Nucleus accumbens (tissue), 56 donors: ENCODE measurements at regions not wholly inside any gene's neighbourhood (a gene's known extent, or its start where the extent isn't known, plus 50 kb on each side); places are given as distances from the start of the nearest gene placed in this dataset.
"Not testable (repeated sequence)": the region's sequence is repeated elsewhere in the genome, so short reads cannot be mapped to it uniquely, and the experiment has no call there.

Experiments
- DNase-seq, 56 donors: peaks; one replicate each; lab custom pipeline; 2025; lab: John Stamatoyannopoulos, UW

DNA sequence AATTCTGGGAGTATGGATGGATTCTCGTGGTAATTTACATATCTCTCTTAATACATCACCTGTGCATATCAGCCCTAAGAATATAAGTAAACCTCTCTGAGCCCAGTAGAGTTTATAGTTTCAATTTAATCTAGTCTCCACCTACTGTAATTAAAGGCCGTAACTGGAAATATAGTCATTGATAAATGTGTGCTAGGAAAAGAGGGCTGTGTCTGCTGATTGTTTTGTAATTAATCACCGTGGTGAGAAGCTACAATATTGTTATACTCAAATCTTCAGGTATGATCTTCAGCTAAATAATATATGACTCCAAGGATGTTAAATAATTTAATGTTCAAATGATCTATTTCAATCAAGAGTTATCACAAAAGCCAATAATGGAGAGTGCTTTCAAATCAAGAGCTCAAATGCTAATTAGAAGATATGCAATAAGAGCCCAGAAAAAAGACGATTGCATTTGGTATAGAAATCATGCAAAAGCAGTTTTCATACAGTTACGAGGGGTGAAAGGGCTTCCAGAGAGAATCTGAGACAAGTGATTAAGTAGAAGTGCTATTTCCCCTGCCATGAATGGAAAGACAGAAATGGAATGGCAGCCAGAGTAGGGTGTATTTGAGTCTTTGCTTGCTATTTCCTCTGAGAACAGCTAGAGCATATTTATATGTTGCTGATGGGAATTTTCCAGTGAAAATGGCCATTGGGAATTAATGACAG lies 1134.3 kb downstream of the NCAM2 start:
- DNase-seq: no peak

DNA sequence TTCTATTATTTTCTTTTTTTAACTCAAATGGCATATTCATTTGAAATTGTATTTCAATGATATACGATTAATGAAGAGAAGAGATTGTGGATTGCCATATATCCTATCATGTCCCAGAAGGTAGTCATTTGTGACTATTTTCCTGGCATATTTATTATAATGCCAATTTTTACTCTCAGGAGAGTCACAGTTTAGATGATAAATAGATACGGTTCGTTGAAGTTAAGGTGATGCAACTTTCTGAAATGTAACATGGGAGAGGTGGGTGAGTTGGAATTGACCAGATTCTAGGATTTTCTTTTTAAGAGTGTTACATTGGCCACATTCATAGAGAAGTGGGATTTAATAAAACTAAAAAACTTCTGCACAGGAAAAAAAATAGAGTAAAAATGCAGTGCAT lies 1138.5 kb downstream of the NCAM2 start:
- no peak for DNase-seq

- no peak for DNase-seq
Measured at GRCh38 chr21:22138297-22139016, 1140.2 kb downstream of the NCAM2 start.

DNA sequence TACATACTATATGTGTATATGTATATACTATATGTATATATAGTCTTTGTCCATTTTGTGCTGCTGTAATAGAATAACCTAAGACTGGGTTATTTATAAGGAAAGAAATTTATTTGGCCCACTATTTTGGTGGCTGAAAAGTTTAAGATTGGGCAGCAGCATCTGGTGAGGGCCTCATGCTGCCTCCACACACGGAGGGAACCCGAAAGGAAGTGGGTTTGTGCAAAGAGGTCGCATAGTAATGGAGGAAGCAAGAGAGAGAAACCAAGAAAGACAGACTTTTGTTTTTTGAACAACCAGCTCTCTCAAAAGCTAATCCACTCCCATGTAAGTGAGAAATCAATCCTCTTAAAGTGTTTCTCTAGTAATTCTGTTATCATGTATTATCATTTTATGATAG lies 1147.3 kb downstream of the NCAM2 start:
- DNase-seq: no peak

DNA sequence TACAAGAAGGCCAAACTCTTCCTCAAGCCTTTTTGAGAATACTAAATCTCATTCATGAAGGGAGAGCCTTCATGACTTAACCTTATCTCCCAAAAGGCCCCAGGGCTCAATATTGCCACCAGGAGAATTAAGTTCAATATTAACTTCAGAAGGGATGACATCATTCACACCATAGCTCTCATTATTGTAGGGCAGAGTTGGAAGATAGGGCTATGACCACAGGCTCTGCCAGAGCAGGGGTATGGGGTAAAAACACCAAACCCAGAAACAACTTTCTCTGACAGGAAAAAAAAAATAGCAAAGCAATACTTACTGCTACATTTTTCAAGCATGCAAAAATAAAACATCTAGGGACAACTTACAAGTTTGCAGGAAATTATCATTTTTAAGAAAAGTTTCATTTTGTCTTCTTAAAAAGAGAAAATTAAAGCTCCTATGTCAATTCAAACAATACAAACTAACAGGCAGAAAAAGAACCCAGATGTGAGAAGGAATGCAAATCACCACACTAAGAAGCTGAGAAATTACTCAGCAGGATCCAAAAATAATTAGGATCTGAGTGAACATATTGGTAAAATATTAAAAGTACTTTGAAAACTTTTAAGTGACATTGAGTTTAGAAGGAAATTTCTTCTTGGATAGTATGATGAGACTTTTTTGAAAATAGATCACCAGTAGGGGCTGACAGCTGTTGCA lies 1156.5 kb downstream of the NCAM2 start:
- DNase-seq: no peak

GRCh38 chr21:22164912-22165311 lies 1166.7 kb downstream of the NCAM2 start:
- no peak for DNase-seq

DNA sequence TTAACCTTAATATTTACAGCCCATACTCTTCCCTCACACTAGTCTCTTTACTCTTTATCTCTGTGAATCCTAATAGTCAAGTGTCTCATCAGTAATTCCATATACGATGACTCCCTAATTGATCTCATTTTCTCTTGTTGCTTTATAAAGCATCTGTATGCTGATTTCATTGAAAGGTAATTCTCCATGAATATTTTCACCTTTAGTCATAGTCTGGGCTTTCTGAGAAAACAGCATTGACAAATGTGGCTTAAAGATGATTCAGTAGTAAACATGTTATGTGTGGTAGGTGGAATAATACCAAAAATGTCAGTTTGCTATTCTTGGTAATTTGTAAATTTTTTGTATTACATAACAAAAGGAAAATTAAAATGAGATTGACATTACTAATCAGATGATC lies 1176.5 kb downstream of the NCAM2 start:
- no peak for DNase-seq

DNA sequence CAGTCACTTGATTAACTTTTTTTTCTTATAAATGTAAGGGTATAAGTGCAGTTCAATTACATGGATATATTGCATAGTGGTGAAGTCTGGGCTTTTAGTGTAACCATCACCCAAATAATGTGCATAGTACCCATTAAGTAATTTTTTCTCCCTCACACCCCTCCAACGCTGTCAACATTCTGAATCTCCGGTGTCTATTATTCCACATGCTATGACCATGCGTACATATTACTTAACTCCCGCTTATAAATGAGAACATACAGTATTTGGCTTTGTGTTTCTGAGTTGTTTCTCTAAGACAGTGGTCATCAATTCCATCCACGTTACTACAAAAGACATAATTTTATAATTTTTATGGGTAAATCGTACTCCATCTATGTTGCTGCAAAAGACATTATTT lies 1191.1 kb downstream of the NCAM2 start:
- no peak for DNase-seq

- no peak for DNase-seq
Measured at GRCh38 chr21:22191581-22191980, 1193.4 kb downstream of the NCAM2 start.

GRCh38 chr21:22192766-22193165 lies 1194.6 kb downstream of the NCAM2 start:
- DNase-seq: no peak

GRCh38 chr21:22194986-22195385 lies 1196.8 kb downstream of the NCAM2 start:
- DNase-seq: not testable (repeated sequence)

- DNase-seq: no peak
Measured at GRCh38 chr21:22200378-22201092, 1202.3 kb downstream of the NCAM2 start.

DNA sequence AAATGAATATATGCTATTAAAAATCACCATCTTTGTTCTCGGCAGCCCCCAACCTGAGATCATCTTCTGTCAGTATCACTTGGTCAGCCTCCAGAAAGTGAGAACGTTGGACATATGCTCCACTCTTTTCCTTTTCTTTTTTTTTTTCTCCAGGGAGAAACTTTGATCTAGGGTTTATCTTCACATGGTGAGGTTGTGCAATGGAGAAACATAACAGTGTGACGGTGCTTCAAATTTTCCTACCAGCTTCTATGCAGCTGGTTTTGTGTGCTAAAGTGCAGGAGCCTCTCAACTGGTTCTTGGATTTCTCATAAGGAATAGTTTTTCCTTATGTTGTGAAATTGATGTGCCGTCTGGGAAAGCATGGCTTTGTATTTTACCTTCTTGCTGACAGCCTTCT lies 1202.9 kb downstream of the NCAM2 start:
- DNase-seq: no peak

- no peak for DNase-seq
Measured at GRCh38 chr21:22201669-22202068, 1203.5 kb downstream of the NCAM2 start.

GRCh38 chr21:22209304-22209700 lies 1211.1 kb downstream of the NCAM2 start:
- DNase-seq: no peak

DNA sequence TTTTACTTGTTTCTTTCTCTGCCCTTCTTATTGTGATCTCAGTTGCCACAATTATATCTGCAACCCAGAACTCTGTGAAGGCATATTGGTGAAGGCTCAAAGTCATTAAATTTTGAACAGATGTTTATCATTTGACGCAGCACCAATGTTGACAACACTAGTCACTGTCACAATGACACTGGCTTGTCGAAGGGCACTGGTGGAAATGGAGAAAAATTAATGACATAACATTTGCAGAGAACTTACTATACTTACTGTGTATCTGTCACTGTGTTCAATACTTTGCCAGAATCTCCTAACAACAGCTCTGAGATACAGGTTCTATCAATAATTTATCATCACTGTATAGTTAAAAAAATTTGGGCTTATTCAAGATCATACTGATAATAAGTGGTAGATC lies 1213.7 kb downstream of the NCAM2 start:
- DNase-seq: no peak

DNA sequence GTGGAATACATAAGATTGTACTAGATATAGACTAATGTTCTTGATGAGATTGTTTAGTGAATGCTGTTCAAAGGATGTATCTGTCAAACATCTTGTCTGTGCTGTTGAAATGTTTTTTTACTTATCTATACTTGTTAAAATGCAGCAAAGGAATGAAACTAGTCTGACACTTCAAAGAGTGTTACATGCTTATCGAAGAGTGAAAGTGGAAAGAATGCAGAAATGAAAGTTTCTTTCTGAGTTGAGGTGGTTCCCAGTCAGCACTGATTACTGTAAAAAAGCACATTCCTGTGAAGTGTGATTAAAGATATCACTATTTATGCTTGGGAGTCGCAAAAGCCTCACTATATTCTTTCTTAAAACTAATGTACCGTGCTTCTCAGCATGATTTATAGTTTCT lies 1225.2 kb downstream of the NCAM2 start:
- no peak for DNase-seq

GRCh38 chr21:22224261-22224660 lies 1226.1 kb downstream of the NCAM2 start:
- no peak for DNase-seq

DNA sequence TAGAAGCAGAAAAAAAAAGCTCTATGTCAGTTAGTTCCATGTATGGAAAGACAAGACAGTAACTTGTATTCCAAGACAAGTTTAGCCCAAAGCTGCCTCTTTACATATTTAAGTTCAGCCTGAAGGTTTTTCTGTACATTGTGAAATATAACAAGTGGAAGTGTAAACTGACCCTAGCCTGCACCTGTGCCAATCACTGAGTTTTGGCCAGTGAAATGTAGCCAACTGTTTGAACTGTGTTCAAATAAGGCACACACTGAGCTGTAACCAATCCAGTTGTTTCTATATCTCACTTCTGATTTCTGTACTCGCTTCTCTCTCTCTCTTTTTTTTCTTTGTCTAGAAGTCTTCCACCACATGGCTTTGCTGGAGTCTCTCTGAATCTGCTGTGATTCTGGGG lies 1227.1 kb downstream of the NCAM2 start:
- no peak for DNase-seq

DNA sequence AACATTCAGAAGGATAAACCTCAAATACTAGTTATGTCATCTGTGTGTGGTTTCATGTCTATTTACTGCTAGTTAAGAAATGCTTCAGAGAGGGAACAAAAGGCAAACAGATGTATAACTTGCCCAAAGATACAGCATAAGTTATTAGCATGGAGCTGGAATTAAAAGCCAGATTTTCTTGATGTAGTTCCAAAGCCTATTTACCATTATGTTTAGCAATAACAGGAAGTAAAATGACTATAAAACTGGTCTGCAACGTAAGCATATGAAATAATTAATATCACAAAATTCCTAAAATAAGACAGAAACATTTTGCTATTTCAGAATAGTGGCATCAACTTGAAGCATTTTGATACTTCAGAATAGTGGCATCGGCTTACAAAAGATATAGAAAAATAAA lies 1232.8 kb downstream of the NCAM2 start:
- DNase-seq: no peak
